ENCODE measurements at regions not wholly inside any gene's neighbourhood (a gene's known extent, or its start where the extent isn't known, plus 50 kb on each side); places are given as distances from the start of the nearest gene placed in this dataset.
A peak's percentile ranks its signal among the peaks of the same experiment; 100 is the strongest.

DNA sequence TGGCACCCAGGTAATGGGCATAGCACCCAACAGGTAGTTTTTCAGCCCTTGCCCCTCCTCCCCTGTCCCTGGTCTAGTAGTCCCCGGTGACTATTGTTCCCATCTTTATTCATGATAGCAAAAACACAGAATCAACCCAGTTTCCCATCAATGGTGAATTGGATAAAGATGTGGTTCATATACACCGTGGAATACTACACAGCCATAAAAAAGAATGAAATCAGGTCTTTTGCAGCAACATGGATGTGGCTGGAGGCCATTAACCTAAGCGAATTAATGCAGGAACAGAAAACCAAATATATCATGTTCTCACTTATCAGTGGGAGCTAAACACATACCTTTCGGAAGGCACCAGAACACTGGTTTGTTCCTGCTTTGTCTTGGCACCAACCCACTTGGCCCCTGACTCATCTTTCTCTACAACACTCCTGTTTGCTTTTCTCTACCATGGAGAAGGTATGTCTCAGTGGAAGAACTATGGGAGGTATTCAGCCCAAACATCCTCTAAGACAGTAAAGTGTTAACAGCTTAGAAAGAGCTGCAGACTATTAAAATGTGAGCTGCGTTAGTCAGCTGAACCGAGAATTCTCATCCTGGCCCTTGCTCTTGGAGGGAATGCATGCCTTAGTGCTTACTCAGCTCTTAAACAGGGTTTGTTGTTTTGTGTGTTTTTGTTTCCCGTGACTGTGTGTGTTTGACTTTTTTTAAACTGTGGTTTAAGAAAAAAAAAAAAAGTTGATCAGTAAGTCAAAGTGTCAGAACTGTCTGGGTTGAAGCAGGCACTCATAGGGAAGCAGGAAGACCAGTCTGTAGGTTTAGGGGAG, 203.0 kb downstream of the TOMM20 start:
- H3K9me3 ChIP-seq (ENCODE audit: low read depth, low read length, poor library complexity, severe bottlenecking) = no peaks in the 10 kb centered on the region
- peak; percentile 11 for DNase-seq (ENCODE audit: low spot score)
- TF ChIP-seq EZH2 (IDR thresholded peaks at IDR 0.05; ENCODE audit: borderline replicate concordance, low read depth, low read length, poor library complexity, severe bottlenecking) (no peak), CTCF (conservative IDR thresholded peaks at IDR 0.05; ENCODE audit: low read depth, low read length) (no peak)

DNA sequence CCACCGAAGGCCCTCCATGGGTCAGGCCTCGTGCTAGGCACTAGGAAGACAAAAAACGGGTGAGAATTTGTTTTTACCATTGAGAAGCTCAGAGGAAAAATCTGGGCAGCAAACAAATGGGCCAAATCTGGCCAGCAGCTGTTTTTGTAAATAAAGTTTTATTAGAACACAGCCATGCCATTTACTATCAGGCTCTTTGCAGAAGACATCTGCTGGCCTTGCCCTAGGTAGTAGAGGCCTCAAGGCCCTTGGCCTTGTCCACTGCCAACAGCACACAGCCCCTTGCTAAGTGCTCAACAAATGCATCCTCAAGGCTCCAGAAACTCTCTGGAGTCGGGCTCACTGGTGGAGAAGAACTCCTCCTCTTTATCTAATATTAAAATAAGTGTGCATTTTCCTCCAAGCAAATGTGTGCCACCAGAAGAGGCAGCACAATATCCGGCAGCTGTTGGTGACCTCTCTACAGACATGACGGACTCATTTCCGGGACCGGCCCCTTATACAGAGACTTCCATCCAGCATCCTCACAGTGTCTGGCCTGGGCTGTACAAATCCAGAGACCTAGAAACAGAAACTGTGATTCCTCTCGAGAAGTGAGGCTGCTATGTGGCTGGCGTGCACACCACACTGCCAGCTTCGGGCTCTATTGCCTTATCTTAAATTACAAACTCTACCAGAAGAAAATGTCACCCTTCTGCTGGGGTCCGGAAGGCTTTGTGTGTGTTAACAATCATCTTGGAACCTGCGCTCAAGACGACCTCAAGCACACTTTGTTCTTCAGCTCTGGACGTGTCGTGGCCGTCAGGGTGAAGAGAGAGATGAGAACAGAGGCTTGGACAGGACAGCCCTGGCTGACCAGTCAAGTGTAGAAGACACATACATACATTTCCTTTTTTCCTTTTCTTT, 203.9 kb downstream of the TOMM20 start:
- Histone ChIP-seq H3K4me3 (ENCODE audit: low read depth, low read length, poor library complexity, severe bottlenecking) (no peak overlapping the region), H3K27me3 (replicated peaks; ENCODE audit: insufficient read depth, low read depth, low read length, poor library complexity) (no peaks in the 10 kb centered on the region), H3K27ac (ENCODE audit: low read depth, low read length, poor library complexity, severe bottlenecking) (no peak overlapping the region), H3K36me3 (ENCODE audit: insufficient read depth, low read length, poor library complexity, severe bottlenecking) (no peaks in the 10 kb centered on the region), H3K4me1 (ENCODE audit: insufficient read depth, low read length, poor library complexity, severe bottlenecking) (peaks cover 9% of the 10 kb centered on the region), H3K9me3 (ENCODE audit: low read depth, low read length, poor library complexity, severe bottlenecking) (no peaks in the 10 kb centered on the region)
- no peak for TF ChIP-seq EZH2 (IDR thresholded peaks at IDR 0.05; ENCODE audit: borderline replicate concordance, low read depth, low read length, poor library complexity, severe bottlenecking)
- no peak for TF ChIP-seq CTCF (conservative IDR thresholded peaks at IDR 0.05; ENCODE audit: low read depth, low read length)
- intact Hi-C loops (cut with micrococcal nuclease; ENCODE audit: unreplicated experiment) = no loop called here
- ChIA-PET POLR2A (ENCODE audit: low non-redundant PET) (no interaction called here), CTCF (no interaction called here)
- no peak for DNase-seq (ENCODE audit: low spot score)
- no TSS peak for BruUV-seq (replicated peaks)

More for the DNA sequence above, 203.0 kb downstream of the TOMM20 start:
- no peak overlapping the region for H3K27ac ChIP-seq (ENCODE audit: low read depth, low read length, poor library complexity, severe bottlenecking)
- ChIA-PET POLR2A (ENCODE audit: low non-redundant PET) (no interaction called here), CTCF (no interaction called here)
- no peaks in the 10 kb centered on the region for H3K36me3 ChIP-seq (ENCODE audit: insufficient read depth, low read length, poor library complexity, severe bottlenecking)
- no TSS peak for BruUV-seq (replicated peaks)
- peaks cover 9% of the 10 kb centered on the region for H3K4me1 ChIP-seq (ENCODE audit: insufficient read depth, low read length, poor library complexity, severe bottlenecking)
- H3K27me3 ChIP-seq (replicated peaks; ENCODE audit: insufficient read depth, low read depth, low read length, poor library complexity) = no peaks in the 10 kb centered on the region
- H3K4me3 ChIP-seq (ENCODE audit: low read depth, low read length, poor library complexity, severe bottlenecking) = no peak overlapping the region
- intact Hi-C loops (cut with micrococcal nuclease; ENCODE audit: unreplicated experiment) = no loop called here

GRCh38 chr1:234923626-234924025, 205.0 kb downstream of the TOMM20 start:
- intact Hi-C loops (cut with micrococcal nuclease; ENCODE audit: unreplicated experiment) = no loop called here
- Histone ChIP-seq H3K27ac (ENCODE audit: low read depth, low read length, poor library complexity, severe bottlenecking) (no peak overlapping the region), H3K27me3 (replicated peaks; ENCODE audit: insufficient read depth, low read depth, low read length, poor library complexity) (no peaks in the 10 kb centered on the region), H3K9me3 (ENCODE audit: low read depth, low read length, poor library complexity, severe bottlenecking) (no peaks in the 10 kb centered on the region), H3K36me3 (ENCODE audit: insufficient read depth, low read length, poor library complexity, severe bottlenecking) (no peaks in the 10 kb centered on the region), H3K4me3 (ENCODE audit: low read depth, low read length, poor library complexity, severe bottlenecking) (no peak overlapping the region), H3K4me1 (ENCODE audit: insufficient read depth, low read length, poor library complexity, severe bottlenecking) (peaks cover 9% of the 10 kb centered on the region)
- BruUV-seq (replicated peaks) = no TSS peak
- no peak for TF ChIP-seq CTCF (conservative IDR thresholded peaks at IDR 0.05; ENCODE audit: low read depth, low read length)
- TF ChIP-seq EZH2 (IDR thresholded peaks at IDR 0.05; ENCODE audit: borderline replicate concordance, low read depth, low read length, poor library complexity, severe bottlenecking) = no peak
- no peak for DNase-seq (ENCODE audit: low spot score)
- CTCF ChIA-PET = no interaction called here
- POLR2A ChIA-PET (ENCODE audit: low non-redundant PET) = no interaction called here
